K562 (cell line): ENCODE measurements at regions not wholly inside any gene's neighbourhood (a gene's known extent, or its start where the extent isn't known, plus 50 kb on each side); places are given as distances from the start of the nearest gene placed in this dataset.
A peak's percentile ranks its signal among the peaks of the same experiment; 100 is the strongest.

Source experiments
- CUX1 ChIP-seq: fragments of 200-800 bp; sonication (Bioruptor generic); IDR thresholded peaks from 2 replicates; pipeline ENCODE4 v1.6.1; 2016; ENCODE audit warnings: missing genetic modification characterization, missing compliant biosample characterization
- EP300 ChIP-seq: IDR thresholded peaks from 2 replicates; pipeline ENCODE4 v1.6.1; 2012; ENCODE audit warnings: low read length, improper control_type of control experiment
- ETV1 ChIP-seq: fragments of 450-650 bp; conservative IDR thresholded peaks from 2 replicates; pipeline ENCODE4 v1.6.1; 2016; ENCODE audit warnings: missing genetic modification characterization, control low read depth, low read depth, missing compliant biosample characterization
- HINFP ChIP-seq: fragments of 450-650 bp; conservative IDR thresholded peaks from 2 replicates; pipeline ENCODE4 v1.6.1; 2016; ENCODE audit warnings: missing genetic modification characterization, low read depth, mild to moderate bottlenecking, control low read depth, missing compliant biosample characterization
- HMGXB4 ChIP-seq: sonication (generic); formaldehyde crosslinking; IDR thresholded peaks from 2 replicates; pipeline ENCODE4 v1.8.1; 2023; ENCODE audit warnings: mild to moderate bottlenecking, missing genetic modification reagents
- HNRNPH1 ChIP-seq: fragments of 200-400 bp; formaldehyde crosslinking; optimal IDR thresholded peaks from 2 replicates; pipeline ENCODE3; 2017; ENCODE audit warnings: low read depth, mild to moderate bottlenecking, low read length, moderate library complexity
- PHF20 ChIP-seq: fragments of 450-650 bp; IDR thresholded peaks from 2 replicates; pipeline ENCODE4 v1.6.1; 2018; ENCODE audit not compliant: partially characterized antibody
- PHTF2 ChIP-seq: fragments of 250-450 bp; sonication (Bioruptor Pico); IDR thresholded peaks from 2 replicates; pipeline ENCODE4 v1.5.0; 2021; ENCODE audit warnings: mild to moderate bottlenecking
- SRF ChIP-seq, 2 experiments: fragments of 250-450, 450-650 bp in 1 of 2; sonication (Bioruptor Pico) in 1 of 2; sonication (generic) in 1 of 2; formaldehyde crosslinking; IDR thresholded peaks; 2 replicates each; pipeline versions ENCODE4 v1.5.0 to v1.5.1; 2020 to 2022; ENCODE audit warnings: mild to moderate bottlenecking in 1 of 2, missing genetic modification reagents in 1 of 2
- THRAP3 ChIP-seq: fragments of 450-650 bp; IDR thresholded peaks from 2 replicates; pipeline ENCODE4 v1.6.1; 2016; ENCODE audit warnings: mild to moderate bottlenecking, inconsistent platforms, borderline replicate concordance
- ZNF395 ChIP-seq: fragments of 200-800 bp; sonication (Bioruptor generic); IDR thresholded peaks from 2 replicates; pipeline ENCODE4 v1.6.1; 2017; ENCODE audit warnings: missing genetic modification characterization, missing compliant biosample characterization
- ZNF766 ChIP-seq: fragments of 200-800 bp; sonication (Bioruptor generic); conservative IDR thresholded peaks from 2 replicates; pipeline ENCODE4 v1.6.1; 2016; ENCODE audit warnings: missing genetic modification characterization, missing compliant biosample characterization
- ZNF79 ChIP-seq: fragments of 250-450 bp; sonication (Bioruptor Pico); IDR thresholded peaks from 2 replicates; pipeline ENCODE4 v1.4.0; 2020; ENCODE audit warnings: low read depth, mild to moderate bottlenecking, moderate library complexity

- TF ChIP-seq ZNF395 (CRISPR knock-in tag), result no peak
- no peak for TF ChIP-seq ZNF79 (CRISPR knock-in tag)
- no peak for TF ChIP-seq PHTF2
- TF ChIP-seq CUX1, result no peak
- no peak for TF ChIP-seq HMGXB4
- no peak for TF ChIP-seq HNRNPH1
- no peak for TF ChIP-seq HINFP (tag)
- no peak for TF ChIP-seq THRAP3
- peak in 1 of 2 experiments; percentile 23; a peak in 1 of 4 replicates for TF ChIP-seq SRF (CRISPR knock-in tag; IDR thresholded peaks at IDR 0.05)
- no peak for TF ChIP-seq PHF20
- TF ChIP-seq EP300, result peak; percentile 32; the same call in 1 of the 2 replicates
- no peak for TF ChIP-seq ETV1
- TF ChIP-seq ZNF766 (CRISPR knock-in tag), result 0 out of 2 replicates have a peak, but pooled peaks have one; percentile 27
Observed at GRCh38 chr7:142611566-142612236, 137.6 kb upstream of the PRSS1 start (continued).
